DLD1 (cell line): ENCODE measurements at regions not wholly inside any gene's neighbourhood (a gene's known extent, or its start where the extent isn't known, plus 50 kb on each side); places are given as distances from the start of the nearest gene placed in this dataset.

Experiments used
- in situ Hi-C: cut with HindIII; loops from 2 replicates; pipeline ENCODE4 v1.10.0; 2017; ENCODE audit warnings: low sequenced_read_pairs

- in situ Hi-C loops = no loop called here
These were observed 515.9 kb upstream of the PKN2 start for GRCh38 chr1:88168126-88168525.

- in situ Hi-C loops = no loop called here
These were observed 514.9 kb upstream of the PKN2 start for GRCh38 chr1:88169139-88169538.

- in situ Hi-C loops = no loop called here
These were observed 514.1 kb upstream of the PKN2 start for GRCh38 chr1:88169939-88170338.

GRCh38 chr1:88175120-88175630, 508.9 kb upstream of the PKN2 start:
- in situ Hi-C loops = no loop called here

GRCh38 chr1:88175631-88176226, 508.3 kb upstream of the PKN2 start:
- in situ Hi-C loops = no loop called here

- in situ Hi-C loops = no loop called here
These were observed 504.1 kb upstream of the PKN2 start for GRCh38 chr1:88179943-88180342.

- in situ Hi-C loops = no loop called here
These were observed 503.5 kb upstream of the PKN2 start for GRCh38 chr1:88180449-88181108.

- in situ Hi-C loops = no loop called here
These were observed 497.2 kb upstream of the PKN2 start for GRCh38 chr1:88186911-88187310.

GRCh38 chr1:88188038-88188437, 496.0 kb upstream of the PKN2 start:
- in situ Hi-C loops = no loop called here

- in situ Hi-C loops = no loop called here
These were observed 494.5 kb upstream of the PKN2 start for GRCh38 chr1:88189525-88189924.

GRCh38 chr1:88191917-88192316, 492.2 kb upstream of the PKN2 start:
- in situ Hi-C loops = no loop called here

GRCh38 chr1:88194542-88194941, 489.5 kb upstream of the PKN2 start:
- in situ Hi-C loops = no loop called here

GRCh38 chr1:88200545-88200944, 483.5 kb upstream of the PKN2 start:
- in situ Hi-C loops = no loop called here

GRCh38 chr1:88204111-88204510, 480.0 kb upstream of the PKN2 start:
- in situ Hi-C loops = no loop called here

GRCh38 chr1:88204612-88205167, 479.4 kb upstream of the PKN2 start:
- in situ Hi-C loops = no loop called here

- in situ Hi-C loops = no loop called here
These were observed 475.7 kb upstream of the PKN2 start for GRCh38 chr1:88208389-88208788.

GRCh38 chr1:88210103-88210787, 473.8 kb upstream of the PKN2 start:
- in situ Hi-C loops = no loop called here

- in situ Hi-C loops = no loop called here
These were observed 467.6 kb upstream of the PKN2 start for GRCh38 chr1:88216441-88216840.

GRCh38 chr1:88217386-88217785, 466.7 kb upstream of the PKN2 start:
- in situ Hi-C loops = no loop called here

- in situ Hi-C loops = no loop called here
These were observed 464.6 kb upstream of the PKN2 start for GRCh38 chr1:88219521-88219920.

- in situ Hi-C loops = no loop called here
These were observed 462.7 kb upstream of the PKN2 start for GRCh38 chr1:88221411-88221810.

GRCh38 chr1:88224906-88225305, 459.2 kb upstream of the PKN2 start:
- in situ Hi-C loops = no loop called here
